KOPT-K1 (cell line): ENCODE measurements at regions not wholly inside any gene's neighbourhood (a gene's known extent, or its start where the extent isn't known, plus 50 kb on each side); places are given as distances from the start of the nearest gene placed in this dataset.

ENCODE experiments used
- H3K27ac ChIP-seq: fragments of 200-600 bp; sonication (generic); 2 replicates; pipeline ENCODE4 v1.5.1; 2016; ENCODE audit warnings: antibody characterized with exemption, mild to moderate bottlenecking, low read depth, low read length; ENCODE audit not compliant: poor library complexity, severe bottlenecking
- H3K36me3 ChIP-seq: fragments of 200-600 bp; sonication (generic); 2 replicates; pipeline ENCODE4 v1.5.1; 2017; ENCODE audit warnings: antibody characterized with exemption, mild to moderate bottlenecking, low read length, moderate library complexity; ENCODE audit not compliant: insufficient read depth
- H3K9me3 ChIP-seq: fragments of 200-600 bp; sonication (generic); 2 replicates; pipeline ENCODE4 v1.5.1; 2017; ENCODE audit warnings: antibody characterized with exemption, low read length, mild to moderate bottlenecking; ENCODE audit not compliant: insufficient read depth, poor library complexity, severe bottlenecking

DNA sequence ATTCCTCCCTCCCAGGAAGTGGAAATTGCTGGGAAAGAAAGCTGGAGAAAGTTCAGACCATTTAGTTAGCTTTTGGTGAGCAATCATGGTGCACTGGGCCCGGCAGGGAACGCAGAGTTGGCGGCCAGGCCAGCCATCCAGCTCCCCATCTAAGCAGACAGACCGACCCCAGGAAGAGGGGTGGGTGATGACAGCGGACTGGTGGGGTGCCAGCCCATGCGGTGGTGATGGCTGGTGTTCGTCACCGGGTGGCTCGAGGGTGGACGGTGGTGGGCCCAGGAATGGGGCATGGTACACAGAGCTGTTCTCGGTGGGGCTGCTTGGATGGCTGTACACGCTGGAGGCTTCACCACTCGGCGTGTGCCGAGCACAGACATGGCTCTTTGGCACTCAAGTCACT lies 85.6 kb upstream of the ARAP3 start:
- Histone ChIP-seq H3K36me3 (no peaks in the 10 kb centered on the region), H3K27ac (no peak overlapping the region), H3K9me3 (no peaks in the 10 kb centered on the region)

DNA sequence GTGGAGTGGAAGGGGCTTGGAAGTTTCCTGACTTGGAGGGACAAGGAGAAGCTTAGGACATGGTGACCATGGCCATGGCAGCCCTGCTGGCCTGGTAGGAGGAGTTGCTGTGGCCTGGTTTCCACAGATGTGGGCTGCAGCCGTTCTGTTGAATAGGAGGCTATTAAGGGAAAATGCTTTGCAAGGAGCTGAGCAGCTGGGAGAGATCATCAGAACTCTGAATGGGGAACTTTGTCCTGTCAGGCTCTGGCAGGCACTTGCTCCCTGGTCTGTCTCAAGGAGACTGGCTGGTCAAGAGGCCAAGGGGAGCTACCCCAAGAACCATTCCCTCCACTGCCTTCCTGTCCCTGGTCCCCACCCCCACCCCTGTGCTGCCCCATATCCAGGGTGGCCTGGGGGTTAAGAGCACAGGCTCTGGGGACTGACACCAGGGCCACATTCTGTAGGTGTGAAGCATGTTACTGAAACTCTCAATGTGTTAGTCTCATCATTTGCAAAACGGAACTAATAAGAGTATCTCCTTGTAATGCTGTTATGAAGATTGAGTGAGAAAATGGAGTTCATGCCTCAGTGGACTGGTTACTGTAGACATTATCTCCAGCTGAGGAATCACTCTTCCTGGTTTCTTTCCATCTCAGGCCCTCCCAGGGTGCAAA lies 84.0 kb upstream of the ARAP3 start:
- no peak overlapping the region for H3K27ac ChIP-seq
- H3K9me3 ChIP-seq, result no peaks in the 10 kb centered on the region
- no peaks in the 10 kb centered on the region for H3K36me3 ChIP-seq

DNA sequence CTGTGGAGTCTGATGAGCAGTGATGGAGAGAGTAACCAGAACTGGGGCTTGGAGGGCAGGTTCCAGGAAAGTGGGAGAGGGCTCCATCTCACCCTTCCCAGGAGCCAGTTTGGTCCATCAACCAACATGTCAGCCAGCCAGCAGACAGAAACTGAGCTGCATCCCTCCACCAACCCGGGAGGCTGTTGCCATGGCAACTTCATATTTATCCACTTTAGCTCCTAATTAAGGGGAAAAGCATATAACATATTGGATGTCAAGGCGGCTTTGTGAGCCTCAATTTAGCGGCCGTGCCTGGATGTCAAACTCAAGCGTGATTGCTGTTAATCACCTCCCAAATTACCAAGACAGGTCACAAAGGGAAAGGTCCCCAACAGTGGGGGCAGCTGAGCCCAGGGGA lies 81.5 kb upstream of the ARAP3 start:
- no peaks in the 10 kb centered on the region for H3K36me3 ChIP-seq
- H3K9me3 ChIP-seq, result no peaks in the 10 kb centered on the region
- no peak overlapping the region for H3K27ac ChIP-seq

DNA sequence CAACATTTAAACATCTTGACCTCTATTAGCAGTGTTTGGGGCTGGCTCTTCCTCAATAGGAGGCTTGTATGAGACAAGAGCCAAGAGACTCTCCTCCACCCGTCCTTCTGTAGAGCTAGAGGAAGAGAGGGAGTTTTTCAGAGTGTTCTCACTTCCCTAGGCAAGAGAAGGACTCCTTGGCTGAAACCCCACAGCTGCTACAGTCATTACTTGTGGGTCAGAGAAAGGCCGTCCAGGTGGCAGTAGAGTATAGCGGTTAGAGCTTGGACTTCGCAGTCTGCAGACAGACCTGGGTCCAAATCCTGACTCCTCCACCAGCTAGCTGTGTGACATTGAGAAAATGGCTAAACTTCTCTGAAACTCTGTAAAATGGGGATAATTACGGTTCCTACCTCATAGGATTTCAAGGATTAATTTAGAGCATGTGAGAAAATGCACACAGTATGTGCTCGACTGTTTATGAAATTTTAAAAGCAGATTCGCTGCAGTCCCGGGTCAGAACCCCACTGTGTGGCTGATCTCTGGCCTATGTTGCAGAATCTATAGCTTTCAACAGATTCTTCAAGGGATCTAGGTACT lies 80.8 kb upstream of the ARAP3 start:
- H3K27ac ChIP-seq, result no peak overlapping the region
- H3K9me3 ChIP-seq, result no peaks in the 10 kb centered on the region
- H3K36me3 ChIP-seq, result no peaks in the 10 kb centered on the region

DNA sequence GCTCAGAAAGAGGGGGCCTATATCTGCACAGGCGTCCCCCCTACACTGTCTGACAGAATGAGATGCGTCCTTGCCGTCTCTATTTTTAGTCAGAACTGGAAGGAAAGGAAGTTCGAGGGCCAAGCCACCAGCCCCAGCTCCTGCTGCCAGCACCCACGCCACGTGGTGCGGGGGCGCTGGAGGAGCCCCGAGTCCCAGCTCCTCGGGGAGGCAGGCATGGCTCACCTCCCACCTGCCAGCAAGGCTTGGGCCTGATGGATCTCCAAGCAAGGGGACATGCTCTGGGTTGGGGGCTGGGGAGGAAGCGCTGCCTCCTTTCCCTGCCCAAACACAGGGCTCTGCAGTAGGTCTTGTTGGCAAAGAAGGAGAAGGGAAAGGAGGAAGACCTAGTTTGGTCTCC lies 80.3 kb upstream of the ARAP3 start:
- Histone ChIP-seq H3K27ac (no peak overlapping the region), H3K36me3 (no peaks in the 10 kb centered on the region), H3K9me3 (no peaks in the 10 kb centered on the region)

DNA sequence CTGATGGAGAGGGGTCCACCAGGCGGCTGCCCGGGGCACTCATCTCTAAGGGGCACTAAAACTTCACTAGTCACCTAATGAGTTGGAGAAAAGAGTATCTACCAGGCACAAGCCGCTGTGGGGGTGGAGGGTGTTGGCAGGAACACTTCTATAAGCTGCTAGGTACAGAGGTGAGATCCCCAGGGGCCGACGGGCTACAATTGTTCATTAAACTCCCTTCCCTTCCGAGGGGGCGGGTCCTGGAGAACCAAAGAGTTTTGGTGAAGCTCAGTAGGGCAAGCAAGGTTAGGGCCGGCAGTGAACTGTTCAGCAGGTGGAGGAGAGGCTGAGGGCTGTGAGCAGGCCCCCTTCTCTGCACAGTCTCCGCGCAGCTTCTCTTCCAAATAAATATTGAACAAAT lies 78.7 kb upstream of the ARAP3 start:
- Histone ChIP-seq H3K36me3 (no peaks in the 10 kb centered on the region), H3K27ac (no peak overlapping the region), H3K9me3 (no peaks in the 10 kb centered on the region)

DNA sequence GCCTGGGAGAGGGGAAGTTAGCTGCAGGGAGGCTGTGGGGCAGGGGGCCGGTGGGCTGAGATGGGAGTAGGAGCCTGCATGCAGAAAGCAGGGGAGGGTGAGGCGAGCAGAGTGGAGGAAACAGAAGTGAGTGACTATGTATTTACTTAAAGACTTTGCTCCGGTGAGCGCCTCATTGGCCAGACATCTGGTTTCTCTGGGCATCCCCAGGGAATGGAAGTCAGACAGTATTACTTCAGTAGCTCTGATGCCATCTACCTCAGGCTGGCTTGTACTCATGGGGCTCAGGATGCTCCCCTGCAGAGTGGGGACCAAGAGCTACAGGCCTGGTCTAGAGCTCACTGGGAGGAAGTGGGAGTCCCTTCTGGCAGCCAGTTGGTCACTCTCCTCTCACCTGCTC lies 78.2 kb upstream of the ARAP3 start:
- Histone ChIP-seq H3K9me3 (no peaks in the 10 kb centered on the region), H3K36me3 (no peaks in the 10 kb centered on the region), H3K27ac (no peak overlapping the region)

DNA sequence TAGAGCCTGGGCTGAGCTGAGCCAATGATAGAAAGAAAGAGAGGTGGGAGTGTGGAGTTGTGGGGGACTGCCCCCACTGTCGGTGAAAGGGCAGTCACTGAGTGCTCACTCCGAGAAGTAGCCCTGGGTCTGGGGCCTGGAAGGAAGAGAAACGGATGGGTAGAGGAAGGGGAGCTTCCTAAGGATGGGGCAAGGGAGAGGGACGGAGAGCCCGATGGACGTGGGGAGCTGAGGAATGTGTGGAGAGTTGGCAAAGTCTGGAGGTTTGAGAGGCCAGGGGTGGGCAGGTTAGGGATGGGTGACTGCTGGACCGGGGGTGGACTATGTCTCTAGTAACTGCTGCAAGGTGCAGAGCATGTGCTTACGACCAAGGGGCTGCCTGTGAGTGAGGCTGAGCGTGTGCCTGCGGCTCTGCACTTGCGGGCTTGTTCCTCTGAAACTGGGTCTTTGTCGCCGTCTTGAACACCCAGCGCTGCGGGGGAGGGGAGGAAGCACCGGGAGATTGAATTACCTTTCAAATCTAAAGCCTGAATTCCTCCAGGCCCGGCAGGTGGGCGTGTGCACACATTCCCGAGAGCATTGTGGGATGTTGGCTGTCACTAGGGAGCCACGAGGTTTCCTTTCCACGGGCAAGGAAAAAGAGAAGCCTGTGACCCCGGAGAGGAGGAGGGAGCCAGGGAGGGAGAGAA lies 76.4 kb upstream of the ARAP3 start:
- Histone ChIP-seq H3K27ac (no peak overlapping the region), H3K9me3 (no peaks in the 10 kb centered on the region), H3K36me3 (no peaks in the 10 kb centered on the region)

DNA sequence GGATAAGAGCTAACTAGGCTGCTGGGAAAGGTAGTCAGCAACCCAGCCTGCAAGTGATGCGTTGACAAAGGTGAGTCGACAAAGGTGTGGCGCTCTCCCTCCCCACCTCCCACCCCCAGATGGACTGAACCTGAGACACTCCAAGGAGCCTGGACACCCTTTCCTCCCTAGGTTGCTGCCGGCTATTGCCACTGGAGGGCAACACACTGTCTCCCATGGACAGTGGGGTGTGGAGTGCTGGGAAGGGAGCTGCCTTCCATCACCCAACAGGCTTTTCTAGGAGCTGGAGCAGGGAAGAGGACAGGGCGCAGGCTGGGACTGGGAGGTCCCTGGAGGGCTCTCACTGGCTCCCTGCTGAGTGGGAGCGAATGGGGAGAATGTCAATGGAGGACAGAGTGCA lies 75.4 kb upstream of the ARAP3 start:
- Histone ChIP-seq H3K36me3 (no peaks in the 10 kb centered on the region), H3K27ac (no peak overlapping the region), H3K9me3 (no peaks in the 10 kb centered on the region)

DNA sequence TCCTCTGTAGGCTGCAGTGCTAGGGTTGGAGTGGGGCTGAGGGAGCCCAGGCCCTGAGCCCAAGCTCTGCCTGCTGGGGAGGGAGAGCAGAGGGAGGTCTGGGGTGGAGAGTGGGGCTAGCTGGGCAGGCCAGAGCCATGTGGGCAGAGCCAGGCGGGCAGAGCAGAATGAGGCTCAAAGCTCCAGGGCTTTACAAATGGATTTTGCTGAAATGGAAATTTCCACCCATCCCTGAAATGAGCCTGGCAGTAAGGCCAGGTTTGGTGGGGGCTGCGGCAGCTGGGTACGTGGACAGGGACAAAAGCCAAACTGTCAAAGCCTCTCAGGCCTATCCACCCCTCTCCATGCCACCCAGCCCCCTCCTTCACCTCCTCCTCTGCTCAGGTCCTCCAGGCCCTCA lies 74.2 kb upstream of the ARAP3 start:
- Histone ChIP-seq H3K36me3 (no peaks in the 10 kb centered on the region), H3K27ac (no peak overlapping the region), H3K9me3 (no peaks in the 10 kb centered on the region)

DNA sequence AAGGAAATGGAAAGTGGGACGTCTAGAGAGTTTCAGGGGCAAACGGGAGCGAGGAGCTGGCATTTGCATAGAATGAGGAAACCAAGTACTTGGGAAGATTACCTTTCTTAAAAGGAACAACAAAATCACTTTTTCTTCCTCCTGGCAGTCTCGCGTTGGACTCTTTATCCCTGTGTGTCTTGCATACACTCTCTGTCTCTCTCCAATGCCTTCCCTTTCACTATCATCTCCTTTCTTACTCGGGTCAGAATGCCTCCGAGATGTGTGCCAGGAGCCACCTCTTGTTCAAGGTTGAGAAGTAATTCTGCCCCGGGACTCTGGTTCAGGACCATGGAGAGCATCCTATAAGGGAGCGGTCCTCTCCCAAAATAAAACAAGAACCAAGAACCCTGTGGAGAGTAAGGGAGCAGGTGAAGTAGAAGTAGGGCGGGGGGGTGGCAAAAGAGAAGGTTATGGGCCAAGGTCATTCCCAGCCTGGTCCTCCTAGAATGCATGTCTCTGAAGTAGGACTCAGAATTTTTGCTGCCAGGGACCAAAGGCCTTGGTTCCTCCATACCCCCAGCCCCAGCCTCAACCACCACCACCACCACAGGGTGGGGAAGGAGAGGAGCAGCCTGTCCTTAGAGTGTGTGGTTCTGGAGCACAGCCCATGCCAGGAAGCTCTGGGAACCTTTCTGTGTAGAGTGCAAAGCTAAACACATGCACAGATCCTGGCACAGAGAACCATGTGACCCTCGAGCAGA lies 72.1 kb upstream of the ARAP3 start:
- Histone ChIP-seq H3K9me3 (no peaks in the 10 kb centered on the region), H3K27ac (no peak overlapping the region), H3K36me3 (no peaks in the 10 kb centered on the region)

DNA sequence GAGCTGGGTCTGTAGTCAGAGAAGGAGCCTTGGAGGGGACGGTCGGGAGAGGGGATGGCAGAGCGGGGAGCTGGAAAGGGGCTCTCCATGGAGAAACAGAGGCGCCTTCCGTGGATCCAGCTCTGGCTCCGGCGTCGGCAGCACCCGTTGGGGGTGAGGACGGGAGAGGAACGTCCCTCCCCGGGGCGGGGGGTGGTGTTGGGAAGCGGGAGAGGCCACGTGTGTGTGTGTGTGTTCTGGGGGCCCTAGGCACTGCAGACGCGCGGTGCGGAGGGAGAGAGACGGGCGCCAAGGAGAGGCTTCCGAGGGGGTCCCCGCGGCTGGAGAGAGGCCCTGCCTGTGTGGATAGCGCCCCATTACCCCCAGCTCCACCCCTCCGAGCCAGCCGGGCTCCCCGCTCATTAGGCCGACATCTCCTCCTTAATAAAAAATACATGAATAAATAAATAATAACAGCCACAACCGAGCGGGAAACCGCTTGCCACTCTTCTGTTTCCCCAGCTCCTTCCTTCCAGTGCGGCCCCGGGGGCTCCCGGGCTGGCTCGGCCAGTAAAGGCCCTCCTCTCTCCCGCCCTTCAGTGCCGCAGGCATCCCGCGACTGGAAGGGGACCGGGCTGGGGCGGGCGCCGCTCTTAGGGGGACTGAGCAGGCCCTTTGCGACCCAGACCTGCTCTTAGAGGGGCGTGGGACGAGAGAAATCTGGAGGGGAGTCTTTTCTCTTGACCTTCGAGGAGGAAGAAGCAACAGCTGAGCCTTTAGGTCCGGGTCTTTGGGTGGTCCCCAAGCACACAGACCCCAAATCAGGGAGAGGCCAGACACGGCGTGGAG lies 71.3 kb upstream of the ARAP3 start:
- Histone ChIP-seq H3K9me3 (no peaks in the 10 kb centered on the region), H3K27ac (no peak overlapping the region), H3K36me3 (no peaks in the 10 kb centered on the region)

DNA sequence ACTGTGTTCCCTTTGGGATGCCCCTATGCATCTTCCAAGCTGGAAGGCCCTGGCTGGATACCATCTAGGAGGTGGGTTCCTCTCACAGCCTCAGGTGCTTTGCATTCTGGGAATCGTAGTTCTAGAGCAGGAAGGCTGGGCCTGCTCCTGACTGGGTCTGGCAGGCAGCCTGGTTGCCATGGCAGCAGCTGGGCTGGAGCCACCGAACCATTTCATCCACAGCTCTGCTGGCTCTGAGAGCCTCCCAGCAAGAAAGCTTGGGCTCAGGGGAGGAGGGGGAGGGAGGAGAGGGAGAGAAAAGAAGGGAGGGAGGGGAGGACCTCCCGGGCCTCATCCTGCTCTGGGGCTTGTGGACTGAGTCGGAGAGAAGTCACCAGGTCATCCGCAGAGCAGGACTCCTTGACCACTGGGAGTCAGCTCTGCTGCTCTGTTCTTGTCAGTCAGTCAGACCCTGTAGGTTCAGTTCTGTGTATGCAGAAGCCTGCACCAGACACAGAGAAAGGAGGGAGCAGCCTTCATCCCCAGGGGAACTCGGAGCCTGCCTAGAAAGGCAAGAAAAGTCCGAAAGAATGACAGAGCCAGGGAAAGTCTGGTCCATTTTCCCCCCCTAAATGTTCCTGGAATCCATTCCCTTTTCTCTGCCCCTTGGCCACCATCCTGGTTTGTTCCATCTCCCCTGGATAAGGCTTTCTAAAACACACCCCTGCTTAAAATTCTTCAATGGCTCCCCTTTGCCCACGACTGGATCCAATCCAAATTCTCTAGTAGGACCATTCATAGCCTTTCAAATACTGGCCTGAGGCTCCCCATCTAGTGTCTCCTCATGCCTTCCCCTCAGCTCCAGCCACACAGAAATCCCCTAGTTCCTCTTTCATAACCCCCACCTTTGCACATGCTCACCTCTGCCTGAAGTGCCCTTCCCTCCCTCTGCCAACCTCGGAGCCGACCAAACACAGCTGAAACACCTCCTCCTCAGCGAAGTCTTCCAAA lies 65.4 kb upstream of the ARAP3 start:
- Histone ChIP-seq H3K27ac (no peak overlapping the region), H3K36me3 (no peaks in the 10 kb centered on the region), H3K9me3 (no peaks in the 10 kb centered on the region)

DNA sequence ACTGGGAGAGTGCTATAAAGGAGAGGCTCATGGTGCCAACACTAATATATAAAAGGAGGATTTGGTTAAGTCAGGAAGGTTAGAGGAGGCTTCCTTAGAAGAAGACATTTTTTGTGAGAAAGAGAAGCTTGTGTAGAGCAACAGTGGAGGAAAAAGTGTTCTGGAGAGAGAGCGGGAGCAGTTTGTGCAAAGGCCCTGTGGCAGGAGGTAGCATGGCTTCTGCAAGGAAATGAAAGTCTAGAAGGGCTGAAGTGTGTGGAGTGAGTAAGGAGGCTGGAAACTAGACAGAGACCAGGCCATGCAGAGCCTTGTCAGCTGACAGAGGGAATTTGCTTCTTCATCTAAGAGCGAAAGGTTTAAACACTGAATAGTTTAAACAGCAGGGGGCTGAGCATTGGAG lies 64.4 kb upstream of the ARAP3 start:
- Histone ChIP-seq H3K9me3 (no peaks in the 10 kb centered on the region), H3K36me3 (no peaks in the 10 kb centered on the region), H3K27ac (no peak overlapping the region)
